ENCODE measurements at regions not wholly inside any gene's neighbourhood (a gene's known extent, or its start where the extent isn't known, plus 50 kb on each side); places are given as distances from the start of the nearest gene placed in this dataset.

GRCh38 chr19:31445406-31445805, 96.2 kb upstream of the TSHZ3 start:
- no peak overlapping the region for H3K9ac ChIP-seq (ENCODE audit: low read depth in 1 of 2, low read length in 2 of 2)
- no peak overlapping the region for H3K4me3 ChIP-seq (ENCODE audit: low read length in 2 of 2)
- no peaks in the 10 kb centered on the region for H3K9me3 ChIP-seq (ENCODE audit: control insufficient read depth in 2 of 2, low read length in 2 of 2)
- H3K27ac ChIP-seq (ENCODE audit: low read depth in 2 of 2, low read length in 2 of 2): no peak overlapping the region
- no peaks in the 10 kb centered on the region for H3K27me3 ChIP-seq (ENCODE audit: control insufficient read depth in 2 of 2, insufficient read depth in 2 of 2, low read length in 2 of 2)
- no peaks in the 10 kb centered on the region for H3K4me1 ChIP-seq (ENCODE audit: control insufficient read depth in 2 of 2, insufficient read depth in 2 of 2, low read length in 2 of 2)
- no peaks in the 10 kb centered on the region for H3K36me3 ChIP-seq (ENCODE audit: control insufficient read depth in 2 of 2, insufficient read depth in 2 of 2, low read length in 2 of 2)

GRCh38 chr19:31448221-31448657, 99.0 kb upstream of the TSHZ3 start:
- Histone ChIP-seq H3K36me3 (ENCODE audit: control insufficient read depth in 2 of 2, insufficient read depth in 2 of 2, low read length in 2 of 2) (no peaks in the 10 kb centered on the region), H3K27me3 (ENCODE audit: control insufficient read depth in 2 of 2, insufficient read depth in 2 of 2, low read length in 2 of 2) (no peaks in the 10 kb centered on the region), H3K4me1 (ENCODE audit: control insufficient read depth in 2 of 2, insufficient read depth in 2 of 2, low read length in 2 of 2) (no peaks in the 10 kb centered on the region), H3K9me3 (ENCODE audit: control insufficient read depth in 2 of 2, low read length in 2 of 2) (no peaks in the 10 kb centered on the region), H3K4me3 (ENCODE audit: low read length in 2 of 2) (no peak overlapping the region), H3K27ac (ENCODE audit: low read depth in 2 of 2, low read length in 2 of 2) (no peak overlapping the region), H3K9ac (ENCODE audit: low read depth in 1 of 2, low read length in 2 of 2) (no peak overlapping the region)

GRCh38 chr19:31449379-31449778, 100.1 kb upstream of the TSHZ3 start:
- no peaks in the 10 kb centered on the region for H3K4me1 ChIP-seq (ENCODE audit: control insufficient read depth in 2 of 2, insufficient read depth in 2 of 2, low read length in 2 of 2)
- H3K27ac ChIP-seq (ENCODE audit: low read depth in 2 of 2, low read length in 2 of 2): no peak overlapping the region
- no peaks in the 10 kb centered on the region for H3K36me3 ChIP-seq (ENCODE audit: control insufficient read depth in 2 of 2, insufficient read depth in 2 of 2, low read length in 2 of 2)
- no peak overlapping the region for H3K9ac ChIP-seq (ENCODE audit: low read depth in 1 of 2, low read length in 2 of 2)
- H3K27me3 ChIP-seq (ENCODE audit: control insufficient read depth in 2 of 2, insufficient read depth in 2 of 2, low read length in 2 of 2): no peaks in the 10 kb centered on the region
- H3K4me3 ChIP-seq (ENCODE audit: low read length in 2 of 2): no peak overlapping the region
- no peaks in the 10 kb centered on the region for H3K9me3 ChIP-seq (ENCODE audit: control insufficient read depth in 2 of 2, low read length in 2 of 2)

GRCh38 chr19:31450696-31451095, 101.5 kb upstream of the TSHZ3 start:
- Histone ChIP-seq H3K4me1 (ENCODE audit: control insufficient read depth in 2 of 2, insufficient read depth in 2 of 2, low read length in 2 of 2) (no peaks in the 10 kb centered on the region), H3K9me3 (ENCODE audit: control insufficient read depth in 2 of 2, low read length in 2 of 2) (no peaks in the 10 kb centered on the region), H3K27me3 (ENCODE audit: control insufficient read depth in 2 of 2, insufficient read depth in 2 of 2, low read length in 2 of 2) (no peaks in the 10 kb centered on the region), H3K36me3 (ENCODE audit: control insufficient read depth in 2 of 2, insufficient read depth in 2 of 2, low read length in 2 of 2) (no peaks in the 10 kb centered on the region), H3K27ac (ENCODE audit: low read depth in 2 of 2, low read length in 2 of 2) (no peak overlapping the region), H3K9ac (ENCODE audit: low read depth in 1 of 2, low read length in 2 of 2) (no peak overlapping the region), H3K4me3 (ENCODE audit: low read length in 2 of 2) (no peak overlapping the region)

- no peaks in the 10 kb centered on the region for H3K27me3 ChIP-seq (ENCODE audit: control insufficient read depth in 2 of 2, insufficient read depth in 2 of 2, low read length in 2 of 2)
- H3K9ac ChIP-seq (ENCODE audit: low read depth in 1 of 2, low read length in 2 of 2): no peak overlapping the region
- H3K9me3 ChIP-seq (ENCODE audit: control insufficient read depth in 2 of 2, low read length in 2 of 2): no peaks in the 10 kb centered on the region
Observed at GRCh38 chr19:31451686-31452330, 102.6 kb upstream of the TSHZ3 start.

GRCh38 chr19:31459430-31459829, 110.2 kb upstream of the TSHZ3 start:
- Histone ChIP-seq H3K4me3 (ENCODE audit: low read length in 2 of 2) (no peak overlapping the region), H3K9ac (ENCODE audit: low read depth in 1 of 2, low read length in 2 of 2) (no peak overlapping the region), H3K9me3 (ENCODE audit: control insufficient read depth in 2 of 2, low read length in 2 of 2) (no peaks in the 10 kb centered on the region), H3K36me3 (ENCODE audit: control insufficient read depth in 2 of 2, insufficient read depth in 2 of 2, low read length in 2 of 2) (no peaks in the 10 kb centered on the region), H3K4me1 (ENCODE audit: control insufficient read depth in 2 of 2, insufficient read depth in 2 of 2, low read length in 2 of 2) (no peaks in the 10 kb centered on the region), H3K27me3 (ENCODE audit: control insufficient read depth in 2 of 2, insufficient read depth in 2 of 2, low read length in 2 of 2) (no peaks in the 10 kb centered on the region), H3K27ac (ENCODE audit: low read depth in 2 of 2, low read length in 2 of 2) (no peak overlapping the region)

More at GRCh38 chr19:31451686-31452330, 102.6 kb upstream of the TSHZ3 start:
- Histone ChIP-seq H3K4me1 (ENCODE audit: control insufficient read depth in 2 of 2, insufficient read depth in 2 of 2, low read length in 2 of 2) (no peaks in the 10 kb centered on the region), H3K27ac (ENCODE audit: low read depth in 2 of 2, low read length in 2 of 2) (no peak overlapping the region), H3K4me3 (ENCODE audit: low read length in 2 of 2) (no peak overlapping the region), H3K36me3 (ENCODE audit: control insufficient read depth in 2 of 2, insufficient read depth in 2 of 2, low read length in 2 of 2) (no peaks in the 10 kb centered on the region)

GRCh38 chr19:31461814-31462539, 112.7 kb upstream of the TSHZ3 start:
- H3K27me3 ChIP-seq (ENCODE audit: control insufficient read depth in 2 of 2, insufficient read depth in 2 of 2, low read length in 2 of 2): no peaks in the 10 kb centered on the region
- H3K36me3 ChIP-seq (ENCODE audit: control insufficient read depth in 2 of 2, insufficient read depth in 2 of 2, low read length in 2 of 2): no peaks in the 10 kb centered on the region
- H3K27ac ChIP-seq (ENCODE audit: low read depth in 2 of 2, low read length in 2 of 2): no peak overlapping the region
- H3K4me1 ChIP-seq (ENCODE audit: control insufficient read depth in 2 of 2, insufficient read depth in 2 of 2, low read length in 2 of 2): no peaks in the 10 kb centered on the region
- H3K4me3 ChIP-seq (ENCODE audit: low read length in 2 of 2): no peak overlapping the region
- H3K9me3 ChIP-seq (ENCODE audit: control insufficient read depth in 2 of 2, low read length in 2 of 2): no peaks in the 10 kb centered on the region
- H3K9ac ChIP-seq (ENCODE audit: low read depth in 1 of 2, low read length in 2 of 2): no peak overlapping the region

GRCh38 chr19:31470229-31470939, 121.1 kb upstream of the TSHZ3 start:
- Histone ChIP-seq H3K4me3 (ENCODE audit: low read length in 2 of 2) (no peak overlapping the region), H3K27ac (ENCODE audit: low read depth in 2 of 2, low read length in 2 of 2) (no peak overlapping the region), H3K36me3 (ENCODE audit: control insufficient read depth in 2 of 2, insufficient read depth in 2 of 2, low read length in 2 of 2) (no peaks in the 10 kb centered on the region), H3K9ac (ENCODE audit: low read depth in 1 of 2, low read length in 2 of 2) (no peak overlapping the region), H3K4me1 (ENCODE audit: control insufficient read depth in 2 of 2, insufficient read depth in 2 of 2, low read length in 2 of 2) (no peaks in the 10 kb centered on the region), H3K27me3 (ENCODE audit: control insufficient read depth in 2 of 2, insufficient read depth in 2 of 2, low read length in 2 of 2) (no peaks in the 10 kb centered on the region), H3K9me3 (ENCODE audit: control insufficient read depth in 2 of 2, low read length in 2 of 2) (no peaks in the 10 kb centered on the region)

GRCh38 chr19:31470952-31471351, 121.7 kb upstream of the TSHZ3 start:
- H3K9ac ChIP-seq (ENCODE audit: low read depth in 1 of 2, low read length in 2 of 2): no peak overlapping the region

GRCh38 chr19:31478241-31478640, 129.0 kb upstream of the TSHZ3 start:
- H3K4me1 ChIP-seq (ENCODE audit: control insufficient read depth in 2 of 2, insufficient read depth in 2 of 2, low read length in 2 of 2): no peaks in the 10 kb centered on the region

More at GRCh38 chr19:31470952-31471351, 121.7 kb upstream of the TSHZ3 start:
- Histone ChIP-seq H3K27ac (ENCODE audit: low read depth in 2 of 2, low read length in 2 of 2) (no peak overlapping the region), H3K36me3 (ENCODE audit: control insufficient read depth in 2 of 2, insufficient read depth in 2 of 2, low read length in 2 of 2) (no peaks in the 10 kb centered on the region), H3K27me3 (ENCODE audit: control insufficient read depth in 2 of 2, insufficient read depth in 2 of 2, low read length in 2 of 2) (no peaks in the 10 kb centered on the region), H3K9me3 (ENCODE audit: control insufficient read depth in 2 of 2, low read length in 2 of 2) (no peaks in the 10 kb centered on the region), H3K4me3 (ENCODE audit: low read length in 2 of 2) (no peak overlapping the region), H3K4me1 (ENCODE audit: control insufficient read depth in 2 of 2, insufficient read depth in 2 of 2, low read length in 2 of 2) (no peaks in the 10 kb centered on the region)

More at GRCh38 chr19:31478241-31478640, 129.0 kb upstream of the TSHZ3 start:
- Histone ChIP-seq H3K27me3 (ENCODE audit: control insufficient read depth in 2 of 2, insufficient read depth in 2 of 2, low read length in 2 of 2) (no peaks in the 10 kb centered on the region), H3K9ac (ENCODE audit: low read depth in 1 of 2, low read length in 2 of 2) (no peak overlapping the region), H3K4me3 (ENCODE audit: low read length in 2 of 2) (no peak overlapping the region), H3K27ac (ENCODE audit: low read depth in 2 of 2, low read length in 2 of 2) (no peak overlapping the region), H3K9me3 (ENCODE audit: control insufficient read depth in 2 of 2, low read length in 2 of 2) (no peaks in the 10 kb centered on the region), H3K36me3 (ENCODE audit: control insufficient read depth in 2 of 2, insufficient read depth in 2 of 2, low read length in 2 of 2) (no peaks in the 10 kb centered on the region)
